Upper lobe of left lung (tissue), 6 donors: ENCODE measurements at regions not wholly inside any gene's neighbourhood (a gene's known extent, or its start where the extent isn't known, plus 50 kb on each side); places are given as distances from the start of the nearest gene placed in this dataset.
"Not testable (repeated sequence)": the region's sequence is repeated elsewhere in the genome, so short reads cannot be mapped to it uniquely, and the experiment has no call there.

Experiments
- ATAC-seq, 2 donors: fragments of 200-7000 bp; cut with Tn5 transposase; one replicate each; pipeline ENCODE4 v1.9.1; 2022; ENCODE audit warnings: mild to moderate bottlenecking in 2 of 2, moderate library complexity in 2 of 2; ENCODE audit not compliant: low FRiP score in 2 of 2
- DNase-seq, 2 donors: peaks; one replicate each; pipeline ENCODE4 v3.0.0-alpha.2; 2019 to 2020
- H3K27ac ChIP-seq, 4 donors: fragments of 200-600 bp; sonication (generic); one replicate each; pipeline ENCODE4 v1.5.1; 2016 to 2019
- H3K27me3 ChIP-seq, 4 donors: fragments of 200-600 bp; sonication (generic); one replicate each; pipeline ENCODE4 v1.5.1; 2017 to 2019
- H3K36me3 ChIP-seq, 4 donors: fragments of 200-600 bp; sonication (generic); one replicate each; pipeline ENCODE4 v1.5.1; 2016 to 2019
- H3K4me1 ChIP-seq, 4 donors: fragments of 200-600 bp; sonication (generic); one replicate each; pipeline ENCODE4 v1.5.1; 2018 to 2019
- H3K4me3 ChIP-seq, 4 donors: fragments of 200-600 bp; sonication (generic); one replicate each; pipeline ENCODE4 v1.5.1; 2017 to 2019; ENCODE audit warnings: mild to moderate bottlenecking in 2 of 4, moderate library complexity in 1 of 4
- H3K9me3 ChIP-seq, 4 donors: fragments of 200-600 bp; sonication (generic); one replicate each; pipeline ENCODE4 v1.5.1; 2018 to 2019
- EP300 ChIP-seq, 4 donors: sonication (generic); formaldehyde crosslinking; IDR thresholded peaks; one replicate each; pipeline ENCODE4 v1.5.1; 2017; ENCODE audit warnings: antibody characterized with exemption in 4 of 4, control low read depth in 2 of 4
- POLR2A ChIP-seq, 4 donors: fragments of 450-650 bp; IDR thresholded peaks; one replicate each; pipeline ENCODE4 v1.5.1; 2016 to 2017; ENCODE audit warnings: antibody characterized with exemption in 4 of 4, mild to moderate bottlenecking in 2 of 4
- POLR2AphosphoS5 ChIP-seq, 2 donors: sonication (generic); formaldehyde crosslinking; IDR thresholded peaks; one replicate each; pipeline ENCODE4 v1.5.1; 2017; ENCODE audit warnings: antibody characterized with exemption in 2 of 2
- WGBS, 2 donors: methylation state at CpG; one replicate each; pipeline ENCODE4 v1.1.5; 2017 to 2018; 5-methylcytosine and 5-hydroxymethylcytosine counted together
- TF ChIP-seq, protein P1 (sequence below), 6 experiments: fragments of 450-650 bp in 4 of 6; fragments of 200-600 bp in 2 of 6; sonication (generic) in 2 of 6; IDR thresholded peaks; one replicate each; pipeline ENCODE4 v1.5.1; 2016 to 2019; ENCODE audit warnings: antibody characterized with exemption in 6 of 6
- donor health status: DM: no; HTN: no; CAD: no; lungs with moderate emphysema.
- donor health status: DM: no; HTN: yes; CAD: no; lungs with severe emphysema.

DNA sequence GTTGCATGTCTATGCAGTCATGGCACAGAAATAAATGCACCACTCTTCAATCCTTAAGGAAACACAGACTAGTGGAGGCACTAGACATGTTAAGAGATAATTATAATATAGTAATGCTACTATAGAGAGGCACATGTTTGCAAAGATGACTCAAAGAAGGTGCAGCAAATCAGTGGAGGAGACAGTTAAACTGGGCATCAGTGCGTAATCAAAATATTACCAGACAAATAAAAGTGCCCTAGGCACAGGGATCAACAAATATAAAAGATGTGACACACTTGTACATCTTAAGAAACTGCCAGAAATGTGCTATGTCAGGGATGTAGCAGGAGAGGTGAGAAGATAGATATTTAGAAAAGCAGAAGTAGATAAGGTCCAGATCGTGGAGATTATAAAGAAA lies 642.1 kb downstream of the SLCO4C1 start:
- no peak for TF ChIP-seq POLR2A (IDR thresholded peaks at IDR 0.05)
- no peak for TF ChIP-seq POLR2AphosphoS5 (IDR thresholded peaks at IDR 0.05)
- TF ChIP-seq EP300 (IDR thresholded peaks at IDR 0.05) = no peak
- TF ChIP-seq, protein P1, sequence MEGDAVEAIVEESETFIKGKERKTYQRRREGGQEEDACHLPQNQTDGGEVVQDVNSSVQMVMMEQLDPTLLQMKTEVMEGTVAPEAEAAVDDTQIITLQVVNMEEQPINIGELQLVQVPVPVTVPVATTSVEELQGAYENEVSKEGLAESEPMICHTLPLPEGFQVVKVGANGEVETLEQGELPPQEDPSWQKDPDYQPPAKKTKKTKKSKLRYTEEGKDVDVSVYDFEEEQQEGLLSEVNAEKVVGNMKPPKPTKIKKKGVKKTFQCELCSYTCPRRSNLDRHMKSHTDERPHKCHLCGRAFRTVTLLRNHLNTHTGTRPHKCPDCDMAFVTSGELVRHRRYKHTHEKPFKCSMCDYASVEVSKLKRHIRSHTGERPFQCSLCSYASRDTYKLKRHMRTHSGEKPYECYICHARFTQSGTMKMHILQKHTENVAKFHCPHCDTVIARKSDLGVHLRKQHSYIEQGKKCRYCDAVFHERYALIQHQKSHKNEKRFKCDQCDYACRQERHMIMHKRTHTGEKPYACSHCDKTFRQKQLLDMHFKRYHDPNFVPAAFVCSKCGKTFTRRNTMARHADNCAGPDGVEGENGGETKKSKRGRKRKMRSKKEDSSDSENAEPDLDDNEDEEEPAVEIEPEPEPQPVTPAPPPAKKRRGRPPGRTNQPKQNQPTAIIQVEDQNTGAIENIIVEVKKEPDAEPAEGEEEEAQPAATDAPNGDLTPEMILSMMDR (IDR thresholded peaks at IDR 0.05) = no peak
- no peak for DNase-seq
- WGBS, 2 donors = 64 to 67% methylated on average over 2 of the region's 2 CpGs
- Histone ChIP-seq H3K4me3 (no peak overlapping the region), H3K27me3 (no peaks in the 10 kb centered on the region), H3K4me1 (no peaks in the 10 kb centered on the region), H3K9me3 (no peaks in the 10 kb centered on the region), H3K27ac (no peak overlapping the region), H3K36me3 (no peaks in the 10 kb centered on the region)
- ATAC-seq = no peak

- H3K4me1 ChIP-seq = no peaks in the 10 kb centered on the region
- TF ChIP-seq, protein P1 (IDR thresholded peaks at IDR 0.05) = no peak
- TF ChIP-seq EP300 (IDR thresholded peaks at IDR 0.05) (no peak), POLR2A (IDR thresholded peaks at IDR 0.05) (no peak), POLR2AphosphoS5 (IDR thresholded peaks at IDR 0.05) (no peak)
- no peaks in the 10 kb centered on the region for H3K9me3 ChIP-seq
- H3K27me3 ChIP-seq = no peaks in the 10 kb centered on the region
- WGBS, 2 donors = 75 to 83% methylated on average over 2 of the region's 2 CpGs
- DNase-seq (no peak), ATAC-seq (no peak)
- H3K4me3 ChIP-seq = no peak overlapping the region
- H3K27ac ChIP-seq = no peak overlapping the region
- no peaks in the 10 kb centered on the region for H3K36me3 ChIP-seq
Observed at GRCh38 chr5:101647861-101648260, 648.2 kb downstream of the SLCO4C1 start.

GRCh38 chr5:101643794-101644193 lies 652.3 kb downstream of the SLCO4C1 start:
- H3K27me3 ChIP-seq = no peaks in the 10 kb centered on the region
- no peaks in the 10 kb centered on the region for H3K36me3 ChIP-seq
- 76 to 90% methylated on average over 2 of the region's 2 CpGs for WGBS, 2 donors
- TF ChIP-seq POLR2AphosphoS5 (IDR thresholded peaks at IDR 0.05) (no peak), EP300 (IDR thresholded peaks at IDR 0.05) (no peak), POLR2A (IDR thresholded peaks at IDR 0.05) (no peak)
- TF ChIP-seq, protein P1 (IDR thresholded peaks at IDR 0.05) = no peak
- DNase-seq (no peak), ATAC-seq (no peak)
- H3K9me3 ChIP-seq = no peaks in the 10 kb centered on the region
- no peak overlapping the region for H3K27ac ChIP-seq
- no peaks in the 10 kb centered on the region for H3K4me1 ChIP-seq
- no peak overlapping the region for H3K4me3 ChIP-seq

GRCh38 chr5:101637599-101637998 lies 658.5 kb downstream of the SLCO4C1 start:
- H3K4me1 ChIP-seq = no peaks in the 10 kb centered on the region
- TF ChIP-seq POLR2AphosphoS5 (IDR thresholded peaks at IDR 0.05) (no peak), EP300 (IDR thresholded peaks at IDR 0.05) (no peak), POLR2A (IDR thresholded peaks at IDR 0.05) (no peak)
- TF ChIP-seq, protein P1 (IDR thresholded peaks at IDR 0.05) = no peak
- DNase-seq (no peak), ATAC-seq (no peak)
- no peaks in the 10 kb centered on the region for H3K9me3 ChIP-seq
- no peaks in the 10 kb centered on the region for H3K27me3 ChIP-seq
- no peaks in the 10 kb centered on the region for H3K36me3 ChIP-seq
- H3K4me3 ChIP-seq = no peak overlapping the region
- 84 to 98% methylated on average over 2 of the region's 2 CpGs for WGBS, 2 donors
- no peak overlapping the region for H3K27ac ChIP-seq

DNA sequence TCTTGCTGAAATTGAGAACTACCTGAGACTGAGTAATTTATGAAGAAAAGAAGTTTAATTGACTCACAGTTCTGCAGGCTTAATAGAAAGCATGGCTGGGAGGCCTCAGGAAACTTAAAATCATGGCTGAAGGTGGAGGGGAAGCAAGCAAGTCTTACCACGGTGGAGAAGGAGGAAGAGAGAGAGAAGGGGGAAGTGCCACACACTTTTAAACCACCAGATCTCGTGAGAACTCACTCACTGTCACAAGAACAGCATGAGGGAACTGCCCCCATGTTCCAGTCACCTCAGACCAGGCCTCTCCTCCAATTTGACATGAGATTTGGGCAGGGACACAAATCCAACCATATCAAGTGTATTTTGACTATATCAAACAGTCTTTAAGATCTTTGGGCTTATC lies 668.3 kb downstream of the SLCO4C1 start:
- H3K4me3 ChIP-seq, ATAC-seq, DNase-seq, H3K4me1 ChIP-seq, H3K27me3 ChIP-seq, H3K9me3 ChIP-seq, H3K36me3 ChIP-seq, H3K27ac ChIP-seq: not testable (repeated sequence)
- WGBS, 2 donors = 16 to 30% methylated on average over 2 of the region's 2 CpGs
